Heart left ventricle (tissue), 13 donors: ENCODE measurements at regions not wholly inside any gene's neighbourhood (a gene's known extent, or its start where the extent isn't known, plus 50 kb on each side); places are given as distances from the start of the nearest gene placed in this dataset.

Source experiments
- CTCF ChIP-seq, 12 donors: fragments of 200-600 bp; sonication (generic) in 4 of 12; IDR thresholded peaks; one replicate each; pipeline versions ENCODE4 v1.5.0 to v1.8.0; 2018 to 2022; ENCODE audit warnings: antibody characterized with exemption in 12 of 12, mild to moderate bottlenecking in 5 of 12
- POLR2A ChIP-seq, 2 donors: fragments of 450-650 bp; IDR thresholded peaks; one replicate each; pipeline ENCODE4 v1.6.1; 2017; ENCODE audit warnings: antibody characterized with exemption in 2 of 2, mild to moderate bottlenecking in 2 of 2, moderate library complexity in 2 of 2
- donor health status: ischemic (EF 13 %, LVEDD 7.1; RV severe dilation, severe dysfunction).
- donor health status: DM: no; HTN: yes; CAD: no.
- donor health status: DM: no; HTN: no; CAD: no.
- donor health status: ischemic (EF 25% LVEDD 6.9; RV normal size, moderate dysfunction).
- donor health status: ischemic (EF 25% LVEDD 5.7; RV mildly dilated, moderate dysfunction).
- donor health status: ischemic (EF 35%, LVEDD 5.7; RV mildly dilated, moderate dysfunction).
- donor health status: nonischemic (EF 11% LVEDD 7.7; RV severe dilation, severe dysfunction).
- donor health status: DM: yes; HTN: yes; CAD: no.
- donor health status: PGD.
- donor health status: ischemic (EF 29% LVEDD 5.4; RV normal size, mild dysfunction).
- donor health status: nonischemic (EF 23%, LVEDD 6.1; RV moderate dilation, normal function).

GRCh38 chr11:116148645-116149044 lies 624.1 kb downstream of the BUD13 start:
- TF ChIP-seq POLR2A (IDR thresholded peaks at IDR 0.05) (no peak), CTCF (IDR thresholded peaks at IDR 0.05) (no peak)
